ENCODE measurements at regions not wholly inside any gene's neighbourhood (a gene's known extent, or its start where the extent isn't known, plus 50 kb on each side); places are given as distances from the start of the nearest gene placed in this dataset.

- no peak for FAIRE-seq
- DNase-seq (ENCODE audit: low spot score) = no peak
Measured at GRCh38 chr7:112886208-112886607, 96.0 kb upstream of the TMEM168 start.

- FAIRE-seq (no peak), DNase-seq (ENCODE audit: low spot score) (no peak)
Measured at GRCh38 chr7:112882991-112883390, 92.8 kb upstream of the TMEM168 start.

DNA sequence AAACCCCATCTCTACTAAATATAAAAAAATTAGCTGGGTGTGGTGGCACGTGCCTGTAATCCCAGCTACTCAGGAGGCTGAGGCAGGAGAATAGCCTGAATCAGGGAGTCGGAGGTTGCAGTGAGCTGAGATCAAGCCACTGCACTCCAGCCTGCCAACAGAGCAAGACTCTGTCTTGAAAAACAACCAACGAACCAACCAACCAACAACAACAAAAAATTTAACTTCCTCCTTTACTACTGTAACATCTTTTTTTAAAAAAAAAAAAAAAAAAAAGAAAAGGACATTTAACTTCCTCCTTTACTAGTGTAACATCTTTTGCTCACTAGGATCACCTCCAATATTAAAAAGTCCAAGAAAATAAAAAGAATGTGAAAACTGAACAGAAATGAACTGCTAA is 92.3 kb upstream of the TMEM168 start:
- FAIRE-seq = peak; percentile 17

DNA sequence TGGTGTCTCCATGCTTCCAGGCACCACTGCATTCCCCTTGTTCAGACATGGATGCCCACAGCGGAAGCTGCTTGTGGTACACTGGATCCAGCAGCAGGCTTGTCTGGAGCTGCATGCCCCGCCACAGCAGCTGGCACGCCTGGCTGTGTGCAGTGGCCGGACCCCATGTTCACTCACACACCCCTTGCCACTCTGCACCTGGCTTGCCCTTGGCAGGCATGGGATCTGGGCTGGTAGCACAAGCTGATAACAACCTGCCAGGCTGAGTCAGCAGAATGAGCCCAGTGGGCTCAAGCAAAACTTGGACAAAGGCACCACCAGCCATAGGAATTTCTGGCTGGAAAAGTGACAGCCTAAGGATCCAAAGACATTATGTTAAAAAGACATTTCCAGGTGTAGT is 91.8 kb upstream of the TMEM168 start:
- DNase-seq (ENCODE audit: low spot score) (no peak), FAIRE-seq (no peak)

More for the DNA sequence above, 92.3 kb upstream of the TMEM168 start:
- DNase-seq (ENCODE audit: low spot score) = no peak

GRCh38 chr7:112880818-112881418 is 90.7 kb upstream of the TMEM168 start:
- no peak for FAIRE-seq
- DNase-seq (ENCODE audit: low spot score) = no peak

- FAIRE-seq (no peak), DNase-seq (ENCODE audit: low spot score) (no peak)
Measured at GRCh38 chr7:112877691-112878460, 87.7 kb upstream of the TMEM168 start.

DNA sequence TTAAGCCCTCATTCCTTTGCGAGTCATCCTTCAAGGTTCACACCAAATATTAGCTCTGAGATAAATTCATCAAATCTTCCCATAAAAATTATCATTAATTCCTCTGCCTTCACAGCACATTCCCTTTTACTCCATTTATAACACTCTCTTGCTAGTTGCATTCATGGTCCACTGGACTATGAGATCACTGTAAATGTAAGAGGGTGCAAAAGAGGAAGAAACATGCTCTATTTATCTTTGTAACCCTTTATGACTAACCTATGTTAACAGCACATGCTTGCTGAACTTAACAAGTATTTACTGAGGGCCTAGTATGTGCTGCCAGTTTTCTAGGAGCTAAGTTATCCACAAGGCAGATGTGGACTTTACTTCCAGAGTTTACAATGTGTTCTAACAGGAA is 86.7 kb upstream of the TMEM168 start:
- DNase-seq (ENCODE audit: low spot score) = no peak
- FAIRE-seq = peak; percentile 38

DNA sequence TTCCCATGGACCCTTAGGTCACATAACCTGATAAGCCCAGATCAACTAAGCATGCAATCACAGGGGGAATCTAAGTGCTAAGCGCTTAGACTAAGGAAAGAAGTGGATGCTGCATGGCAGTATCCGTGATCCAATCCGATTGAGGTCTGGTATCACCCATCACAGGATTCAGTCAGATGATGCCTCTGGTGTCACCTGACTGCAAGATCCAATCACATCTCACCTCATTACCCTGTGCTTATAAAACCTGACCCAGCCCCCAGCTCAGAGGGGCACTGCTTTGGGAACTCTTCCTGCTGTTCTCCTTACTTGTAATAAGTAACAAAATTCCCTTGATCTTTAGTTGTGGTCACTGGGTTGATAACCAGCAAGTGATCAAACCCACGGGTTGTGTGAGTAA is 84.7 kb upstream of the TMEM168 start:
- FAIRE-seq (peak; percentile 46), DNase-seq (ENCODE audit: low spot score) (no peak)

DNA sequence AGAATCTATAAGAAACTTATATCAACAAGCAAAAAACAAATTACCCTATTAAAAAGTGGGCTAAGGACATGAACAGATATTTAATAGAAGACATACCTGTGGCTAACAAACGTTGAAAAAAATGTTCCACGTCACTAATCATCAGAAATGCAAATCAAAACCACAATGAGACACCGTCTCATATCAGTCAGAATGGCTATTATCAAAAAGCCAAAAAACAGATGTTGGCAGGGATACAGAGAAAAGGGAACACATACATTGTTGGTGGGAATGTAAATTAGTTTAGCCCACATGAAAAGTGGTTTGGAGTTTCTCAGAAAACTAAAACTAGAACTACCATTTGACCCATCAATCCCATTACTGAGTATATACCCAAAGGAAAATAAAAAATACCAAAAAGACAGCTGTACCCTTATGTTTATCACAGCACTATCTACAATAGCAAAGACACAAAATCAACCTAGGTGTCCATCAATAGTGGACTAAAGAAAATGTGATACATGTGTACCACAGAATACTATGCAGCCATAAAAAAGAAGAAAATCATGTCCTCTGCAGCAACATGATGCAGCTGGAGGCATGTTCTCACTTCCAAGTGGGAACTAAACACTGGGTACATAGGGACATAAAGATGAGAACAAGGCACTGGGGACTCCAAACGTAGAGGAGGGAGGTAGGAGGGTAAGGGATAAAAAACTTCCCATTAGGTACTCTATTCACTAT is 83.8 kb upstream of the TMEM168 start:
- DNase-seq (ENCODE audit: low spot score) (peak; percentile 45), FAIRE-seq (peak; percentile 62)

DNA sequence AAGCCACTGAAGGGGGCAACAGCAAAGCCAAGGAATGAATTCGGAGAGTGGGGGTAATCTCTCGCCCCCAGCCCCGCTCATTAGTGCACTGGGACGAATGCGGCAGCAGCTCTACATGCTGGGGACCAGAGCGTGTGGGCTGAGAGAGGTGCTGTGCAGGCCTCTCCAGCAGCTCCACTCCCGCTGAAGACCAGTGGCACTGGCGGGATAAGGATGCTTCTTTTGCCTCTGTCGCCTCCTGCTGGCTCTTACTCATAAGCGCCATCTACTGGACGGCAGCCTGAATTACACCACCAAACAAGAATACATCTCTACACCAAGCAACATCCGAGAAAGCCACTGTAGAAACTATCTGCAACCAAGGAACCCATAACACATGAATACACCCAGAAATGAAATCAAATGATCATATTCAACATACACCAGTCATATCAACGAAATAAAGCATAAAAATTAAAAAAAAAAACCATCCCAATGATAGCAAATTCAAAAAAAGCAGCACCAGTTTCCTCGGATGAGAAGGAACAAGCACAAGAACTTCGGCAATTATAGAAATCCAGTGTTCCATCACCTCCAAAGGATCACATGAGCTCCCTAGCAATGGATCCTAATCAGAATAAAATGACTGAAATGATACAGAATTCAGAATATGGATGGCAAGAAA is 79.0 kb upstream of the TMEM168 start:
- peak; percentile 49 for DNase-seq (ENCODE audit: low spot score)
- FAIRE-seq = no peak

GRCh38 chr7:112868609-112869008 is 78.4 kb upstream of the TMEM168 start:
- FAIRE-seq = no peak
- no peak for DNase-seq (ENCODE audit: low spot score)

DNA sequence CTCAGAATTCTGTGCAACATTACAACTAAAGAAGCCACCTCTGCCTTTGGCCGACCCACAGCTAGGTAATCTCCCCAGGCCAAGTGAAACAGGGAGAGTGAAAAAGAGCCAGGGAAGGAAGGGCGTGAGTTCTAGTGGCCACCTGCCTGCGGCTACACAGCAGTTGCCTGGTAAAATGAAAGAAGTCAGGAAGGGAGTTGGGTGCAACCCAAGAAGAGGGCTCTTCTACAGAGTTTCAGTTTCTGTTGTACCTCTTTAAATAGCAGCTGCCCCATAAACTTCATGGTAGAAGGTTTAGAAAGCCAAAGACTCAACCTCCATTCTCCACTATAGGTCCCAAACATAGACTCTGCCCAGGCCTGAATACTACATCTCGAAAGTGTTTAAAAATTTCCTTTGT is 76.2 kb upstream of the TMEM168 start:
- FAIRE-seq (no peak), DNase-seq (ENCODE audit: low spot score) (no peak)

- DNase-seq (ENCODE audit: low spot score) (no peak), FAIRE-seq (no peak)
Measured at GRCh38 chr7:112864380-112864779, 74.2 kb upstream of the TMEM168 start.

- FAIRE-seq (no peak), DNase-seq (ENCODE audit: low spot score) (no peak)
Measured at GRCh38 chr7:112858838-112859237, 68.6 kb upstream of the TMEM168 start.

DNA sequence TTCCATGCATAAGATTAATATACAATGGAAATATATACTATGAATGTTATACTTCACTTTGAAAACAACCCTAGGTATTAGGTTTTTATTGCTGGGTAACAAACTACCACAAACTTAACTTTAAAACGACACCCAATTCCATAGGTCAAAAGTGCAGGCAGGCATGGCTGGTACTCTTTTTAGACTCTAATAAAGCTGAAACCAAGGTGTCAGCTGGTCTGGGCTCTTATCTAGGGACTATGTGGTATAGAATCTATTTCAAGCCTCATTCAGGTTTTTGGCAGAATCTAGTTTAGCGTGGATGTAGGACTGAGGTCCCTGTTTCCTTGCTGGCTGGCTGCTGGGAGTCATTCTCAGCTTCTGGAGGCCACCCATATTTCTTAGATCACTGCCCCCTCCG is 65.0 kb upstream of the TMEM168 start:
- DNase-seq (ENCODE audit: low spot score) (no peak), FAIRE-seq (no peak)

- DNase-seq (ENCODE audit: low spot score) (no peak), FAIRE-seq (no peak)
Measured at GRCh38 chr7:112854169-112854568, 64.0 kb upstream of the TMEM168 start.

DNA sequence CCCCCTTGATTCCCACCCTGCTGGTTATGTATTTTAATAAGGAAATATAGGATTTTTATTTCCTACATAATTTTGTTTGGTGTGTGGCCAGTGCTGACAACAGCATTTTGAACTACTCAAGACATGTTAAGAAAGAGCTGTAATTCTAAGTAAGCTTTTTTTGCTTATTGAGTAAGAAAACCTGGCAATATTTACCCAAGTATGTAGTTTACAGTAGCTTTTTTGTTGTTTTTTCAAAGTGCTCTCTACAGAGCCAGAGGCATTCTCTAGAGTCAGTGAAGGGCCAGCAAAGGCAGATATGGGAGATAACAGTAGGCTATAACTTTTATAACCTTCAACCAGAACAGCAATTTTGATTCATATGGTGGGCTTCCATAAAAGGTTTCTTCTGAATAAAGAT is 63.2 kb upstream of the TMEM168 start:
- DNase-seq (ENCODE audit: low spot score) (no peak), FAIRE-seq (no peak)

GRCh38 chr7:112843151-112843550 is 53.0 kb upstream of the TMEM168 start:
- peak; percentile 47 for FAIRE-seq
- DNase-seq (ENCODE audit: low spot score) = no peak

Data from RCC 7860 (cell line).